ENCODE measurements at regions not wholly inside any gene's neighbourhood (a gene's known extent, or its start where the extent isn't known, plus 50 kb on each side); places are given as distances from the start of the nearest gene placed in this dataset.

GRCh38 chr11:70666311-70666710, 268.0 kb downstream of the CTTN start:
- CTCF ChIA-PET: interaction anchor here (0.5 kb wide), 1 partner anchor 88 kb away, joined by 3 read pairs; no protein-coding TSS in a partner anchor
- TF ChIP-seq EP300 (IDR thresholded peaks at IDR 0.05; ENCODE audit: borderline replicate concordance in 1 of 2, low read depth in 1 of 2, low read length in 1 of 2) (no peak), MEF2A (IDR thresholded peaks at IDR 0.05; ENCODE audit: borderline replicate concordance, low read depth) (no peak), USF1 (IDR thresholded peaks at IDR 0.05; ENCODE audit: borderline replicate concordance, low read depth) (no peak), FOSL2 (IDR thresholded peaks at IDR 0.05; ENCODE audit: borderline replicate concordance, low read depth) (no peak), YY1 (IDR thresholded peaks at IDR 0.05; ENCODE audit: low read depth) (no peak)
- H3K9ac ChIP-seq: no peak overlapping the region
- H3K27ac ChIP-seq (ENCODE audit: low read depth in 2 of 2, low read length in 1 of 2): no peak overlapping the region
- H3F3A ChIP-seq (replicated peaks; ENCODE audit: insufficient read depth): no peaks in the 10 kb centered on the region
- no peaks in the 10 kb centered on the region for H3K9me3 ChIP-seq
- H3K9me2 ChIP-seq: no peaks in the 10 kb centered on the region
- DNase-seq: no peak
- H4K20me1 ChIP-seq (ENCODE audit: insufficient read depth): no peaks in the 10 kb centered on the region
- H2AFZ ChIP-seq (ENCODE audit: low read depth): no peak overlapping the region
- 91% methylated on average over 4 of the region's 8 CpGs for WGBS (ENCODE audit: low lambda C conversion rate)
- no peaks in the 10 kb centered on the region for H3K27me3 ChIP-seq (ENCODE audit: insufficient read depth)
- no peaks in the 10 kb centered on the region for H3K36me3 ChIP-seq (replicated peaks in 1 of 2; ENCODE audit: control insufficient read depth in 1 of 2, insufficient read depth in 2 of 2, low read length in 1 of 2)
- H3K4me2 ChIP-seq: no peak overlapping the region
- no peak overlapping the region for H3K4me3 ChIP-seq (ENCODE audit: low read depth in 2 of 2, low read length in 1 of 2)
- no peaks in the 10 kb centered on the region for H3K79me2 ChIP-seq (ENCODE audit: insufficient read depth)
- peaks cover 0 to 26% of the 10 kb centered on the region in 2 experiments; a peak in 1 of 4 replicates for H3K4me1 ChIP-seq (ENCODE audit: control insufficient read depth in 1 of 2, insufficient read depth in 2 of 2, low read depth in 1 of 2, low read length in 1 of 2)
- POLR2A ChIA-PET: no interaction called here

- Histone ChIP-seq H3K4me3 (ENCODE audit: low read depth in 2 of 2, low read length in 1 of 2) (no peak overlapping the region), H3K27me3 (ENCODE audit: insufficient read depth) (no peaks in the 10 kb centered on the region), H3F3A (replicated peaks; ENCODE audit: insufficient read depth) (no peaks in the 10 kb centered on the region), H3K79me2 (ENCODE audit: insufficient read depth) (no peaks in the 10 kb centered on the region), H3K27ac (ENCODE audit: low read depth in 2 of 2, low read length in 1 of 2) (no peak overlapping the region), H3K9me3 (no peaks in the 10 kb centered on the region), H3K9ac (no peak overlapping the region), H3K4me1 (ENCODE audit: control insufficient read depth in 1 of 2, insufficient read depth in 2 of 2, low read depth in 1 of 2, low read length in 1 of 2) (peaks cover 0 to 23% of the 10 kb centered on the region in 2 experiments; a peak in 1 of 4 replicates), H2AFZ (ENCODE audit: low read depth) (no peak overlapping the region), H3K4me2 (no peak overlapping the region), H3K9me2 (no peaks in the 10 kb centered on the region), H3K36me3 (replicated peaks in 1 of 2; ENCODE audit: control insufficient read depth in 1 of 2, insufficient read depth in 2 of 2, low read length in 1 of 2) (no peaks in the 10 kb centered on the region), H4K20me1 (ENCODE audit: insufficient read depth) (no peaks in the 10 kb centered on the region)
- POLR2A ChIA-PET: no interaction called here
- TF ChIP-seq MAX (IDR thresholded peaks at IDR 0.05; ENCODE audit: low read depth) (no peak), FOXM1 (IDR thresholded peaks at IDR 0.05; ENCODE audit: low read depth) (no peak), RAD21 (IDR thresholded peaks at IDR 0.05; ENCODE audit: low read length) (no peak), IRF3 (IDR thresholded peaks at IDR 0.05; ENCODE audit: low read depth, low read length) (no peak)
- no peak for DNase-seq
- WGBS (ENCODE audit: low lambda C conversion rate): 66% methylated on average over 4 of the region's 4 CpGs
- CTCF ChIA-PET: interaction anchor here (0.6 kb wide), 1 partner anchor 13 kb away, joined by 4 read pairs; no protein-coding TSS in a partner anchor
These were observed 269.4 kb downstream of the CTTN start for GRCh38 chr11:70667767-70668166.

All from SK-N-SH (cell line).